HEK293T (cell line): ENCODE measurements at regions not wholly inside any gene's neighbourhood (a gene's known extent, or its start where the extent isn't known, plus 50 kb on each side); places are given as distances from the start of the nearest gene placed in this dataset.

Source experiments
- ARNT ChIP-seq: fragments of 450-650 bp; IDR thresholded peaks from 2 replicates; pipeline ENCODE4 v1.6.1; 2017; ENCODE audit warnings: mild to moderate bottlenecking
- BHLHE40 ChIP-seq: fragments of 450-650 bp; IDR thresholded peaks from 2 replicates; pipeline ENCODE4 v1.6.1; 2016; ENCODE audit warnings: mild to moderate bottlenecking, moderate library complexity, borderline replicate concordance
- CTBP1 ChIP-seq: fragments of 450-650 bp; IDR thresholded peaks from 2 replicates; pipeline ENCODE4 v1.6.1; 2016; ENCODE audit warnings: borderline replicate concordance
- FOXA1 ChIP-seq: fragments of 450-650 bp; IDR thresholded peaks from 2 replicates; pipeline ENCODE4 v1.6.1; 2016; ENCODE audit warnings: mild to moderate bottlenecking
- FOXK2 ChIP-seq: fragments of 450-650 bp; IDR thresholded peaks from 2 replicates; pipeline ENCODE4 v1.6.1; 2016; ENCODE audit warnings: mild to moderate bottlenecking
- FOXM1 ChIP-seq: fragments of 450-650 bp; IDR thresholded peaks from 2 replicates; pipeline ENCODE4 v1.6.1; 2017; ENCODE audit warnings: mild to moderate bottlenecking, borderline replicate concordance
- HDGF ChIP-seq: fragments of 450-650 bp; IDR thresholded peaks from 2 replicates; pipeline ENCODE4 v1.6.1; 2017; ENCODE audit warnings: antibody characterized with exemption, borderline replicate concordance
- L3MBTL2 ChIP-seq: fragments of 450-650 bp; conservative IDR thresholded peaks from 2 replicates; pipeline ENCODE4 v1.6.1; 2016; ENCODE audit warnings: mild to moderate bottlenecking
- LEF1 ChIP-seq: fragments of 450-650 bp; IDR thresholded peaks from 2 replicates; pipeline ENCODE4 v1.6.1; 2017; ENCODE audit warnings: mild to moderate bottlenecking, borderline replicate concordance
- NFRKB ChIP-seq: fragments of 450-650 bp; IDR thresholded peaks from 2 replicates; pipeline ENCODE4 v1.6.1; 2016; ENCODE audit warnings: mild to moderate bottlenecking, moderate library complexity
- SP1 ChIP-seq: fragments of 450-650 bp; IDR thresholded peaks from 2 replicates; pipeline ENCODE4 v1.6.1; 2017
- SUZ12 ChIP-seq: fragments of 450-650 bp; IDR thresholded peaks from 2 replicates; pipeline ENCODE4 v1.6.1; 2016; ENCODE audit warnings: mild to moderate bottlenecking
- TARDBP ChIP-seq: fragments of 450-650 bp; IDR thresholded peaks from 2 replicates; pipeline ENCODE4 v1.6.1; 2016
- TF ChIP-seq, protein P1 (sequence below): fragments of 450-650 bp; IDR thresholded peaks from 2 replicates; pipeline ENCODE4 v1.6.1; 2016

- TF ChIP-seq SP1: no peak
- TF ChIP-seq, protein P1, sequence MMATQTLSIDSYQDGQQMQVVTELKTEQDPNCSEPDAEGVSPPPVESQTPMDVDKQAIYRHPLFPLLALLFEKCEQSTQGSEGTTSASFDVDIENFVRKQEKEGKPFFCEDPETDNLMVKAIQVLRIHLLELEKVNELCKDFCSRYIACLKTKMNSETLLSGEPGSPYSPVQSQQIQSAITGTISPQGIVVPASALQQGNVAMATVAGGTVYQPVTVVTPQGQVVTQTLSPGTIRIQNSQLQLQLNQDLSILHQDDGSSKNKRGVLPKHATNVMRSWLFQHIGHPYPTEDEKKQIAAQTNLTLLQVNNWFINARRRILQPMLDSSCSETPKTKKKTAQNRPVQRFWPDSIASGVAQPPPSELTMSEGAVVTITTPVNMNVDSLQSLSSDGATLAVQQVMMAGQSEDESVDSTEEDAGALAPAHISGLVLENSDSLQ: no peak
- no peak for TF ChIP-seq ARNT
- no peak for TF ChIP-seq TARDBP
- TF ChIP-seq SUZ12: no peak
- no peak for TF ChIP-seq FOXK2
- no peak for TF ChIP-seq FOXM1
- no peak for TF ChIP-seq FOXA1
- no peak for TF ChIP-seq LEF1
- no peak for TF ChIP-seq L3MBTL2
- no peak for TF ChIP-seq HDGF
- TF ChIP-seq NFRKB: no peak
- TF ChIP-seq CTBP1: no peak
- no peak for TF ChIP-seq BHLHE40
These were observed 230.6 kb upstream of the PMEPA1 start for GRCh38 chr20:57940376-57940775.
